GM23248 (cell line): ENCODE measurements at regions not wholly inside any gene's neighbourhood (a gene's known extent, or its start where the extent isn't known, plus 50 kb on each side); places are given as distances from the start of the nearest gene placed in this dataset.

Source experiments
- EZH2 ChIP-seq: fragments of 200-600 bp; sonication (generic); IDR thresholded peaks from 2 replicates; pipeline ENCODE4 v1.6.1; 2018; ENCODE audit warnings: antibody characterized with exemption, mild to moderate bottlenecking; ENCODE audit not compliant: insufficient read depth, poor library complexity, severe bottlenecking
- EZH2phosphoT487 ChIP-seq: fragments of 200-600 bp; sonication (generic); IDR thresholded peaks from 2 replicates; pipeline ENCODE4 v1.6.1; 2018; ENCODE audit warnings: antibody characterized with exemption, moderate library complexity, mild to moderate bottlenecking, low read depth; ENCODE audit not compliant: insufficient read depth

DNA sequence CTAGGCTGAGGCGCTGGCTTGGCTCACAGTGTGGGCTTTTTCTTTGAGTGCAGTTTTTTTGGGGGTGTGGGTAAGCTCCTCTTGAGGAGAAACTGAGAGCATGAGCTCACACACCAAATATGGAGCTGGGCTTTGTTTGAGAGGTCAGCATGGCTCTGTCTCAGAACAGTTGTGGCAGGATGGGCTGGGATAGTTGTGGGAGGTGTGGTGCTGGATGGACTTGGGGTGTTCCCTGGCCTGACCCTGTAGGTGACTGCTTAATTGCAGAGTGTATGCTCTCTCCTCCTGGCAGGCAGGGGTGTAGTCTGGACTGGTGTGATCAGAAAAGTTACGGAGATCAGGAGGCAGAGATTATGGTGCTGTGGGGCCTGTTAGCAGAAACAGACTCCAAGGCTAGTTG, 64.3 kb upstream of the PGBD5 start:
- TF ChIP-seq EZH2phosphoT487, result no peak
- no peak for TF ChIP-seq EZH2
